Cardiac muscle cell (in vitro differentiated cells and primary cell): ENCODE measurements at regions not wholly inside any gene's neighbourhood (a gene's known extent, or its start where the extent isn't known, plus 50 kb on each side); places are given as distances from the start of the nearest gene placed in this dataset.
"Not testable (repeated sequence)": the region's sequence is repeated elsewhere in the genome, so short reads cannot be mapped to it uniquely, and the experiment has no call there.

ENCODE experiments used
- DNase-seq, 2 donors: peaks; one replicate each; pipeline versions ENCODE4 v3.0.0 to v3.0.0-alpha.2; 2010 to 2017; ENCODE audit warnings: low read depth in 1 of 2, low spot score in 1 of 2
- H3K27ac ChIP-seq: fragments of 200-600 bp; sonication (generic); 2 replicates; pipeline ENCODE4 v1.5.1; 2016
- H3K27me3 ChIP-seq: fragments of 200-600 bp; sonication (generic); 2 replicates; pipeline ENCODE4 v1.6.0; 2016; ENCODE audit warnings: control low read depth
- H3K36me3 ChIP-seq: fragments of 200-600 bp; sonication (generic); 2 replicates; pipeline ENCODE4 v1.5.1; 2016; ENCODE audit warnings: control low read depth
- H3K4me1 ChIP-seq: fragments of 200-600 bp; sonication (generic); 2 replicates; pipeline ENCODE4 v1.8.1; 2017; ENCODE audit warnings: low read depth, mild to moderate bottlenecking, mixed run types
- H3K4me3 ChIP-seq: fragments of 200-600 bp; sonication (generic); 2 replicates; pipeline ENCODE4 v1.5.1; 2016; ENCODE audit warnings: mild to moderate bottlenecking
- H3K9me3 ChIP-seq: fragments of 200-600 bp; sonication (generic); 2 replicates; pipeline ENCODE4 v1.5.1; 2017; ENCODE audit warnings: low read depth, mild to moderate bottlenecking, control low read depth
- TF ChIP-seq, protein P1 (sequence below): IDR thresholded peaks from 2 replicates; pipeline ENCODE4 v1.5.1; 2012; ENCODE audit warnings: low read depth, mild to moderate bottlenecking, low read length

DNA sequence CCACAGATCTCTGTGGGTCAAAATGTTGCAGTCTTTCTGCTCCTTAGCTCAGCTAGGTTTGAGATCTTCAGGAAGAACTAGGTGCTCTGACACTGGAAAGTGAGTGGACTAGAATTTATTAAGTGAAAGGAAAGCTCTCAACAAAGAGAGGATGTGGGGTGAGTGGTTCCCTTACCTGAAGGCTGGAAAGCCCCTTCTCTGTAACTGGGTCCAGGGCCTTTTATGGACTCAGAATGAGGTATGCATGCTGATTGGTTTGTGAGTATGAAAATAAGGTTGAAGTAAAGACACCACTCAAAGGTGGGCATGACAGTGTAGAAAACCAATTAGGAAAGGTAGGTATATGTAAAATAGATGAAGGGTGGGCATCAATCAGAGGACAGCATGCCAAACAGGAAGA is 485.5 kb downstream of the CD109 start:
- no peaks in the 10 kb centered on the region for H3K27me3 ChIP-seq
- TF ChIP-seq, protein P1, sequence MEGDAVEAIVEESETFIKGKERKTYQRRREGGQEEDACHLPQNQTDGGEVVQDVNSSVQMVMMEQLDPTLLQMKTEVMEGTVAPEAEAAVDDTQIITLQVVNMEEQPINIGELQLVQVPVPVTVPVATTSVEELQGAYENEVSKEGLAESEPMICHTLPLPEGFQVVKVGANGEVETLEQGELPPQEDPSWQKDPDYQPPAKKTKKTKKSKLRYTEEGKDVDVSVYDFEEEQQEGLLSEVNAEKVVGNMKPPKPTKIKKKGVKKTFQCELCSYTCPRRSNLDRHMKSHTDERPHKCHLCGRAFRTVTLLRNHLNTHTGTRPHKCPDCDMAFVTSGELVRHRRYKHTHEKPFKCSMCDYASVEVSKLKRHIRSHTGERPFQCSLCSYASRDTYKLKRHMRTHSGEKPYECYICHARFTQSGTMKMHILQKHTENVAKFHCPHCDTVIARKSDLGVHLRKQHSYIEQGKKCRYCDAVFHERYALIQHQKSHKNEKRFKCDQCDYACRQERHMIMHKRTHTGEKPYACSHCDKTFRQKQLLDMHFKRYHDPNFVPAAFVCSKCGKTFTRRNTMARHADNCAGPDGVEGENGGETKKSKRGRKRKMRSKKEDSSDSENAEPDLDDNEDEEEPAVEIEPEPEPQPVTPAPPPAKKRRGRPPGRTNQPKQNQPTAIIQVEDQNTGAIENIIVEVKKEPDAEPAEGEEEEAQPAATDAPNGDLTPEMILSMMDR: no peak
- DNase-seq: no peak
- no peak overlapping the region for H3K27ac ChIP-seq
- H3K9me3 ChIP-seq: no peaks in the 10 kb centered on the region
- no peaks in the 10 kb centered on the region for H3K36me3 ChIP-seq
- H3K4me1 ChIP-seq: no peaks in the 10 kb centered on the region
- no peak overlapping the region for H3K4me3 ChIP-seq

DNA sequence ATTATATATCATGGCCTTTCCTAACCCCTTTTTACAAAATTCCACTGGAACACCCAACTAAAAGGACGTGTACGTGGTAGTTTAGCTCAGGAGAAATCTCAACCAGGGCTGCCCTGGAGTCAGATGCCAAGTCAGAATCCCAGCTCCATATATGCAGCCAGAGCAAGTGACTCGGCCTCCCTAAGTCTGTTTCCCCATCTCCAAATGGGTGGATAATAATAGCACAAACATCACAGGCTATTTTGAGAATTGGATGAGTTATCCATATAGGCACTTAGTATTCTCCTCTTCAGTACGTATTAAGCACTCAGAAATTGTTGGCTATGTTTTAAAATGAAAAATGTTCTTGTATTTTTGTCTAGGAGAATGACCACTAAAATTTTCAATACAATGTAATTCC is 481.5 kb downstream of the CD109 start:
- Histone ChIP-seq H3K27ac (no peak overlapping the region), H3K4me1 (no peaks in the 10 kb centered on the region)

GRCh38 chr6:74170550-74170949 is 474.5 kb downstream of the CD109 start:
- H3K4me3 ChIP-seq, H3K4me1 ChIP-seq, H3K36me3 ChIP-seq, H3K27ac ChIP-seq, H3K27me3 ChIP-seq, DNase-seq, H3K9me3 ChIP-seq: not testable (repeated sequence)

More for the DNA sequence above, 481.5 kb downstream of the CD109 start:
- TF ChIP-seq, protein P1: no peak
- H3K9me3 ChIP-seq: no peaks in the 10 kb centered on the region
- no peak for DNase-seq
- no peaks in the 10 kb centered on the region for H3K27me3 ChIP-seq
- H3K4me3 ChIP-seq: no peak overlapping the region
- no peaks in the 10 kb centered on the region for H3K36me3 ChIP-seq

GRCh38 chr6:74170118-74170517 is 474.1 kb downstream of the CD109 start:
- no peaks in the 10 kb centered on the region for H3K9me3 ChIP-seq
- H3K4me3 ChIP-seq: no peak overlapping the region
- no peaks in the 10 kb centered on the region for H3K36me3 ChIP-seq
- TF ChIP-seq, protein P1: no peak
- no peaks in the 10 kb centered on the region for H3K27me3 ChIP-seq
- DNase-seq: peak in 1 of 2 donors; percentile 13
- no peak overlapping the region for H3K27ac ChIP-seq
- H3K4me1 ChIP-seq: no peaks in the 10 kb centered on the region

- Histone ChIP-seq H3K27me3 (no peaks in the 10 kb centered on the region), H3K9me3 (no peaks in the 10 kb centered on the region), H3K27ac (no peak overlapping the region), H3K4me1 (no peaks in the 10 kb centered on the region), H3K36me3 (no peaks in the 10 kb centered on the region), H3K4me3 (no peak overlapping the region)
- TF ChIP-seq, protein P1: no peak
- DNase-seq: no peak
These were observed 472.0 kb downstream of the CD109 start for GRCh38 chr6:74167976-74168375.

- no peaks in the 10 kb centered on the region for H3K36me3 ChIP-seq
- no peaks in the 10 kb centered on the region for H3K9me3 ChIP-seq
- H3K4me1 ChIP-seq: no peaks in the 10 kb centered on the region
- TF ChIP-seq, protein P1: no peak
- H3K27me3 ChIP-seq: no peaks in the 10 kb centered on the region
- no peak overlapping the region for H3K4me3 ChIP-seq
- no peak overlapping the region for H3K27ac ChIP-seq
- no peak for DNase-seq
These were observed 471.5 kb downstream of the CD109 start for GRCh38 chr6:74167511-74167910.
